SK-N-SH (cell line): ENCODE measurements at regions not wholly inside any gene's neighbourhood (a gene's known extent, or its start where the extent isn't known, plus 50 kb on each side); places are given as distances from the start of the nearest gene placed in this dataset.

ENCODE experiments used
- CTCF ChIP-seq: fragments of 200-600 bp; sonication (generic); IDR thresholded peaks from 2 replicates; pipeline ENCODE4 v1.6.1; 2017; ENCODE audit warnings: antibody characterized with exemption, mild to moderate bottlenecking, moderate library complexity
- EP300 ChIP-seq, 2 experiments: IDR thresholded peaks; 2 replicates each; pipeline versions ENCODE4 v1.4.0 to v1.6.1; 2012; ENCODE audit warnings: borderline replicate concordance in 1 of 2, low read depth in 1 of 2, low read length in 1 of 2
- EZH2phosphoT487 ChIP-seq: fragments of 200-600 bp; sonication (generic); IDR thresholded peaks from 2 replicates; pipeline ENCODE4 v1.6.1; 2017; ENCODE audit warnings: low read depth, mixed run types, mild to moderate bottlenecking, antibody characterized with exemption, moderate library complexity, borderline replicate concordance
- IRF3 ChIP-seq: fragments of 150-350 bp; IDR thresholded peaks from 2 replicates; pipeline ENCODE4 v1.6.1; 2016; ENCODE audit warnings: mild to moderate bottlenecking, low read depth, low read length
- POLR2AphosphoS5 ChIP-seq: IDR thresholded peaks from 2 replicates; pipeline ENCODE4 v1.6.1; 2012; ENCODE audit warnings: low read depth, low read length
- RAD21 ChIP-seq: IDR thresholded peaks from 2 replicates; pipeline ENCODE4 v1.6.1; 2012; ENCODE audit warnings: mild to moderate bottlenecking, low read length
- RCOR1 ChIP-seq: fragments of 150-350 bp; IDR thresholded peaks from 2 replicates; pipeline ENCODE4 v1.6.1; 2017; ENCODE audit warnings: antibody characterized with exemption, low read length
- REST ChIP-seq: IDR thresholded peaks from 2 replicates; pipeline ENCODE4 v1.6.1; 2012; ENCODE audit warnings: mild to moderate bottlenecking, low read depth, low read length, moderate library complexity
- RFX5 ChIP-seq: IDR thresholded peaks from 2 replicates; pipeline ENCODE4 v1.6.1; 2012; ENCODE audit warnings: mild to moderate bottlenecking, improper control_type of control experiment, low read length
- TCF12 ChIP-seq: IDR thresholded peaks from 2 replicates; pipeline ENCODE4 v1.4.0; 2012
- YY1 ChIP-seq: IDR thresholded peaks from 2 replicates; pipeline ENCODE4 v1.4.0; 2012; ENCODE audit warnings: low read depth, mild to moderate bottlenecking

DNA sequence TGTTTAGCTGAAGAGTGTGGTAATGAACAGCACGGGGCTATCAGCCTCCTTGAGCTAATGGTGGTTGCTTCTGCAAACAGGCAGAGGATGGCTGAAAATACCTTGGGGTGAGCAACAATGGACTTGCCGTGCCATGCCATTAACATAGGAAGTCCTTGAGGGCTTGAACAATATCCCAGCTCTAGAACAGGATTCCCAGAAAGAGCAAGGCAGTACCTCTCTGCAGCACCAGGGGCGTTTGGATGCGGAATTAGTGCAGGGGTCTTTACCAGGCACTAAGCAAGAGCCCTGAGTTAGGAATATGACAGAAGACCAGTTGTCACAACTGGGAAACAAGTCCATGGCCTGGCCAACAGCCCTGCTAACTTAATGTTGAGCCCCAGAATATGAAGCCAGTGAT, 143.2 kb upstream of the COBL start:
- no peak for TF ChIP-seq CTCF
- TF ChIP-seq TCF12: no peak
- no peak for TF ChIP-seq RCOR1
- TF ChIP-seq YY1: no peak
- TF ChIP-seq POLR2AphosphoS5: no peak
- TF ChIP-seq RFX5: no peak
- TF ChIP-seq REST: no peak
- TF ChIP-seq RAD21: no peak
- no peak for TF ChIP-seq EP300 (IDR thresholded peaks at IDR 0.05; ENCODE audit: borderline replicate concordance in 1 of 2, low read depth in 1 of 2, low read length in 1 of 2)
- TF ChIP-seq IRF3: no peak
- TF ChIP-seq EZH2phosphoT487: no peak
